Heart left ventricle (tissue), 16 donors: ENCODE measurements at regions not wholly inside any gene's neighbourhood (a gene's known extent, or its start where the extent isn't known, plus 50 kb on each side); places are given as distances from the start of the nearest gene placed in this dataset.

Source experiments
- ATAC-seq, 4 donors: fragments of 200-7000 bp; cut with Tn5 transposase; one replicate each; pipeline ENCODE4 v1.9.1; 2020 to 2022; ENCODE audit warnings: moderate library complexity in 4 of 4, mild to moderate bottlenecking in 3 of 4, moderate number of reproducible peaks in 1 of 4
- DNase-seq, 5 donors: peaks; one replicate each; pipeline ENCODE4 v3.0.0-alpha.2; 2020
- H3K27ac ChIP-seq, 12 donors: fragments of 200-600 bp; sonication (generic) in 4 of 12; one replicate each; pipeline versions ENCODE4 v1.5.0 to v1.8.0; 2016 to 2022; ENCODE audit warnings: mild to moderate bottlenecking in 2 of 12
- H3K27me3 ChIP-seq, 9 donors: fragments of 200-600 bp; sonication (generic) in 2 of 9; one replicate each; pipeline versions ENCODE4 v1.5.1 to v1.8.0; 2016 to 2022; ENCODE audit warnings: mild to moderate bottlenecking in 3 of 9
- H3K36me3 ChIP-seq, 9 donors: fragments of 200-600 bp; sonication (generic) in 2 of 9; one replicate each; pipeline versions ENCODE4 v1.5.0 to v1.8.0; 2018 to 2022; ENCODE audit warnings: mild to moderate bottlenecking in 2 of 9
- H3K4me1 ChIP-seq, 12 donors: fragments of 200-600 bp; sonication (generic) in 4 of 12; one replicate each; pipeline versions ENCODE4 v1.5.0 to v1.8.0; 2016 to 2022; ENCODE audit warnings: mild to moderate bottlenecking in 3 of 12
- H3K4me3 ChIP-seq, 12 donors: fragments of 200-600 bp; sonication (generic) in 4 of 12; one replicate each; pipeline versions ENCODE4 v1.5.0 to v1.8.0; 2017 to 2022; ENCODE audit warnings: mild to moderate bottlenecking in 9 of 12, moderate library complexity in 4 of 12
- H3K9me3 ChIP-seq, 12 donors: fragments of 200-600 bp; sonication (generic) in 4 of 12; one replicate each; pipeline versions ENCODE4 v1.5.0 to v1.8.0; 2016 to 2022; ENCODE audit warnings: mild to moderate bottlenecking in 1 of 12
- CTCF ChIP-seq, 12 donors: fragments of 200-600 bp; sonication (generic) in 4 of 12; IDR thresholded peaks; one replicate each; pipeline versions ENCODE4 v1.5.0 to v1.8.0; 2018 to 2022; ENCODE audit warnings: antibody characterized with exemption in 12 of 12, mild to moderate bottlenecking in 5 of 12
- POLR2A ChIP-seq, 2 donors: fragments of 450-650 bp; IDR thresholded peaks; one replicate each; pipeline ENCODE4 v1.6.1; 2017; ENCODE audit warnings: antibody characterized with exemption in 2 of 2, mild to moderate bottlenecking in 2 of 2, moderate library complexity in 2 of 2
- WGBS, 4 donors: extraction: QIAGEN DNeasy Blood & Tissue Kit in 2 of 4; methylation state at CpG; one replicate each; pipeline versions ENCODE4 v1.1.5 to v1.1.7; 2013 to 2018; 5-methylcytosine and 5-hydroxymethylcytosine counted together
- intact Hi-C, 10 donors: fragments of 100-400 bp; cut with DNase I; formaldehyde crosslinking; loops; one replicate each; pipeline versions ENCODE4 v1.11.1 to v1.14.2; 2022
- donor health status: ischemic (EF 13 %, LVEDD 7.1; RV severe dilation, severe dysfunction).
- donor health status: healthy with polysubstance abuse.
- donor health status: DM: no; HTN: yes; CAD: no.
- donor health status: DM: no; HTN: no; CAD: no.
- donor health status: ischemic (EF 25% LVEDD 6.9; RV normal size, moderate dysfunction).
- donor health status: ischemic (EF 25% LVEDD 5.7; RV mildly dilated, moderate dysfunction).
- donor health status: healthy.
- donor health status: DM: yes; HTN: yes; CAD: no.
- donor health status: ischemic (EF 35%, LVEDD 5.7; RV mildly dilated, moderate dysfunction).
- donor health status: nonischemic (EF 11% LVEDD 7.7; RV severe dilation, severe dysfunction).
- donor health status: DM: yes; HTN: yes; CAD: no.
- donor health status: PGD.
- donor health status: ischemic (EF 29% LVEDD 5.4; RV normal size, mild dysfunction).
- donor health status: nonischemic (EF 23%, LVEDD 6.1; RV moderate dilation, normal function).

DNA sequence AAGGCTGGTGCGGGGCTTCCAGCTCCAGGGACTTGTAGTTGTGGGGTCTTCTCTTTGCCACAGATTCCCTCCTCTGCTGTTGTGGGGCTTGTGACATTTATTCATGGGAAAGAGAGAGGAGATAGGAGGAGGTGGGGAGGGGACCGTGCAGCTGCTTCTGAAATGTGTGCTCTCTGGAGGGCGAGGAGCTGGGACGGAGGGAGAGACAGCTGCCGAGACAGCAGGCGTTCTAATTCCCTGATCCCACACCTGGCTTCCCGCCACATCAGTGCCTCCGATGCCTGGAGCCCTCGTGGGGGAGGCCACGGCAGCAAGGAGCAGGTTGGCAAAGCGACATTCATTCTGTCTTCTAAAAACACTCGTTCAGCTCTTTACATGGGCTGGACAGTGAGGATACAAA is 164.4 kb downstream of the USP12 start:
- intact Hi-C loops: no loop called here
- Histone ChIP-seq H3K36me3 (no peaks in the 10 kb centered on the region), H3K27me3 (peaks cover 0 to 20% (median 0%) of the 10 kb centered on the region in 9 donors), H3K4me1 (peaks cover 0 to 21% (median 14%) of the 10 kb centered on the region in 12 donors), H3K4me3 (peak overlapping the region; percentile 21 to 56 (median 47)), H3K27ac (peak overlapping the region in 1 of 12 donors; percentile 4), H3K9me3 (peaks cover 0 to 5% (median 0%) of the 10 kb centered on the region in 12 donors)
- 17 to 35% (median 27%) methylated on average over 12 of the region's 12 CpGs for WGBS, 4 donors
- no peak for ATAC-seq
- no peak for DNase-seq
- TF ChIP-seq CTCF (IDR thresholded peaks at IDR 0.05) (no peak), POLR2A (IDR thresholded peaks at IDR 0.05) (no peak)

- 2 to 5% (median 4%) methylated on average over 27 to 29 of the region's 29 CpGs for WGBS, 4 donors
- TF ChIP-seq POLR2A (IDR thresholded peaks at IDR 0.05) (no peak), CTCF (IDR thresholded peaks at IDR 0.05) (no peak)
- Histone ChIP-seq H3K4me3 (peak overlapping the region; percentile 21 to 56 (median 47)), H3K4me1 (peaks cover 0 to 21% (median 14%) of the 10 kb centered on the region in 12 donors), H3K36me3 (no peaks in the 10 kb centered on the region), H3K27ac (peak overlapping the region in 1 of 12 donors; percentile 13), H3K9me3 (peaks cover 0 to 5% (median 0%) of the 10 kb centered on the region in 12 donors), H3K27me3 (peaks cover 0 to 20% (median 0%) of the 10 kb centered on the region in 9 donors)
- intact Hi-C loops: no loop called here
- DNase-seq (no peak), ATAC-seq (peak; percentile 51 to 78 (median 72))
Measured at GRCh38 chr13:27006519-27007161, 165.0 kb downstream of the USP12 start.

DNA sequence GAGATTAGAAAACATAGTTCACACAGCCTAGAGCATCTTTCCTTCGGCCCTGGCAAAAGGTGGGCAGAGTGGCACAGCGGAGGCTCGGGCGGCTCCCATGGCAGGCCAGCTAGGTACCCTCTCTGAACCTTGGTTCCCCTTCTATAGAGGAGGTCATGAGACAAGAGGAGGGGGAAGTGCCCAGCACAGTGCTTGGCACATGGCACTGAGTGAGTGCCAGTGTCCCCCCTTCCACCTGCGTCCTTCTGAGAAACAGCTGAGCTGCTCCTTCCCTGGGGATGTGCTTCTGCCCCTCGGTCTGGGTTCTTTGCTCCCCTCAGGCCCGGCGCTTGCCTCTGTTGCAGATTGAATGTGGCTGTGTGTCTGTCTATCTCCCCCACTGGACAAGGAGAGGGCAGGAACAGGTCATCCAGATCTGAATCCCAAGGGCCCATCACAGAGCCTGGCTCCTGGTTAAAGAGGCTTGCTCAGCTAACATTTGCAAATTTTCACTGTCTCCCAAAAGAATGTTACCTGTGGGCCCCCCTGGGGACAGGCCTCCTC is 165.6 kb downstream of the USP12 start:
- peak overlapping the region in 7 of 12 donors; percentile 38 to 56 (median 52) for H3K4me3 ChIP-seq
- no peak for DNase-seq
- TF ChIP-seq POLR2A (IDR thresholded peaks at IDR 0.05) (no peak), CTCF (IDR thresholded peaks at IDR 0.05) (no peak)
- H3K4me1 ChIP-seq: peaks cover 0 to 21% (median 14%) of the 10 kb centered on the region in 12 donors
- no peaks in the 10 kb centered on the region for H3K36me3 ChIP-seq
- H3K27me3 ChIP-seq: peaks cover 0 to 20% (median 0%) of the 10 kb centered on the region in 9 donors
- ATAC-seq: peak in 2 of 4 donors; percentile 19 to 33
- peaks cover 0 to 5% (median 0%) of the 10 kb centered on the region in 12 donors for H3K9me3 ChIP-seq
- intact Hi-C loops: no loop called here
- H3K27ac ChIP-seq: peak overlapping the region in 1 of 12 donors; percentile 13
- WGBS, 4 donors: 70 to 100% (median 72%) methylated on average over 4 to 8 of the region's 8 CpGs

DNA sequence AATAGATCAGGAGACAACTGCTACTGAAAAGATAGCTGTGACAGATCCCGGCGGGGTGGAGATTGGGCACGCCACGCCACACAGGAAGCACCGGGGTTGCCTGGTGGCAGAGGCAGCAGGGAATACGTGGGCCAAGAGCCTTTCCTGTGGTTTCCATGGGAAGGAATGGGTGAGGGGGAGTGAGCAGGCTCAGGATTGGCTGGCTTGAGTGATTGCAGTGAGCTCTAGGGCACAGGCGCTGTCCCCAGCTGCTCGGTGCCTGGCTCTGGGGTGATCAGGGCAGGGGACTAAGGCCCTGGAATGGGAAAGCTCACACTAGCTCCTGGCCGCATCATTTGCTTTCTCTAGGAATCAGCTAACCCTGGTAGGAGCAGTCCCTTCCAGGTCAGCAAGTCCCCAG is 166.1 kb downstream of the USP12 start:
- Histone ChIP-seq H3K36me3 (no peaks in the 10 kb centered on the region), H3K4me1 (peaks cover 0 to 21% (median 14%) of the 10 kb centered on the region in 12 donors), H3K27me3 (peaks cover 0 to 20% (median 0%) of the 10 kb centered on the region in 9 donors), H3K9me3 (peaks cover 0 to 5% (median 0%) of the 10 kb centered on the region in 12 donors), H3K27ac (peak overlapping the region in 1 of 12 donors; percentile 13), H3K4me3 (no peak overlapping the region)
- ATAC-seq (peak in 1 of 4 donors; percentile 18), DNase-seq (no peak)
- 43 to 60% (median 57%) methylated on average over 9 of the region's 9 CpGs for WGBS, 4 donors
- TF ChIP-seq POLR2A (IDR thresholded peaks at IDR 0.05): no peak
- no peak for TF ChIP-seq CTCF (IDR thresholded peaks at IDR 0.05)
- intact Hi-C loops: no loop called here
